Activated CD8-positive, alpha-beta T cell treated with anti-CD3 and anti-CD28 coated beads for 36 hours (primary cell): ENCODE measurements at regions not wholly inside any gene's neighbourhood (a gene's known extent, or its start where the extent isn't known, plus 50 kb on each side); places are given as distances from the start of the nearest gene placed in this dataset.

Source experiments
- ATAC-seq: fragments of 200-7000 bp; cut with Tn5 transposase; one replicate; pipeline ENCODE4 v1.10.0; 2021; ENCODE audit warnings: mild to moderate bottlenecking, moderate library complexity
- CTCF ChIA-PET: fragments of 350-600 bp; sonication (Branson Sonifier 250); formaldehyde crosslinking; loops from one replicate; lab custom pipeline; 2021; ENCODE audit warnings: antibody characterized with exemption; lab: Charles Lee
- POLR2A ChIA-PET: fragments of 350-600 bp; sonication (Branson Sonifier 250); formaldehyde crosslinking; loops from one replicate; lab custom pipeline; 2021; ENCODE audit warnings: antibody characterized with exemption; lab: Charles Lee
- DNase-seq: peaks from one replicate; pipeline ENCODE4 v3.0.0-alpha.2; 2020
- H3K27ac Mint-ChIP-seq: one replicate; pipeline ENCODE4 v1.8.0; 2021; ENCODE audit warnings: mild to moderate bottlenecking, mixed read lengths
- H3K27me3 Mint-ChIP-seq: one replicate; pipeline ENCODE4 v1.8.0; 2021; ENCODE audit warnings: mixed read lengths
- H3K36me3 Mint-ChIP-seq: one replicate; pipeline ENCODE4 v1.8.0; 2021; ENCODE audit warnings: low read depth, mixed read lengths
- H3K4me1 Mint-ChIP-seq: one replicate; pipeline ENCODE4 v1.8.0; 2021; ENCODE audit warnings: low read depth, mixed read lengths
- H3K4me3 Mint-ChIP-seq: one replicate; pipeline ENCODE4 v1.8.0; 2021; ENCODE audit warnings: mild to moderate bottlenecking, moderate library complexity, mixed read lengths
- H3K9me3 Mint-ChIP-seq: one replicate; pipeline ENCODE4 v1.8.0; 2021; ENCODE audit warnings: mixed read lengths
- CTCF ChIP-seq: fragments of 200-600 bp; IDR thresholded peaks from one replicate; pipeline ENCODE4 v1.8.0; 2022; ENCODE audit warnings: antibody characterized with exemption, mild to moderate bottlenecking
- intact Hi-C: fragments of 100-400 bp; cut with micrococcal nuclease; formaldehyde crosslinking; loops from one replicate; pipeline ENCODE4 v1.10.0; 2022

- CTCF ChIA-PET: no interaction called here
- POLR2A ChIA-PET: no interaction called here
- Mint-ChIP-seq H3K9me3 (no peaks in the 10 kb centered on the region), H3K4me3 (no peak overlapping the region), H3K27me3 (no peaks in the 10 kb centered on the region), H3K27ac (no peak overlapping the region), H3K36me3 (no peaks in the 10 kb centered on the region), H3K4me1 (no peaks in the 10 kb centered on the region)
- ATAC-seq: no peak
- intact Hi-C loops: no loop called here
- no peak for DNase-seq
- no peak for TF ChIP-seq CTCF
Measured at GRCh38 chr18:73829146-73829545, 318.5 kb downstream of the FBXO15 start.

- Mint-ChIP-seq H3K4me3 (no peak overlapping the region), H3K4me1 (no peaks in the 10 kb centered on the region), H3K36me3 (no peaks in the 10 kb centered on the region), H3K27ac (no peak overlapping the region), H3K27me3 (no peaks in the 10 kb centered on the region), H3K9me3 (no peaks in the 10 kb centered on the region)
- intact Hi-C loops: no loop called here
- POLR2A ChIA-PET: no interaction called here
- no peak for ATAC-seq
- TF ChIP-seq CTCF: no peak
- CTCF ChIA-PET: interaction anchor here (1.4 kb wide), 1 partner anchor 15 kb away, joined by 5 read pairs; no protein-coding TSS in a partner anchor
- DNase-seq: no peak
Measured at GRCh38 chr18:73827801-73828200, 319.8 kb downstream of the FBXO15 start.

- H3K36me3 Mint-ChIP-seq: no peaks in the 10 kb centered on the region
- no peaks in the 10 kb centered on the region for H3K4me1 Mint-ChIP-seq
- intact Hi-C loops: no loop called here
- ChIA-PET POLR2A (no interaction called here), CTCF (interaction anchor here (1.4 kb wide), 1 partner anchor 16 kb away, joined by 5 read pairs; no protein-coding TSS in a partner anchor)
- H3K27ac Mint-ChIP-seq: no peak overlapping the region
- ATAC-seq (no peak), DNase-seq (no peak)
- no peak overlapping the region for H3K4me3 Mint-ChIP-seq
- H3K27me3 Mint-ChIP-seq: peaks cover 1% of the 10 kb centered on the region
- no peaks in the 10 kb centered on the region for H3K9me3 Mint-ChIP-seq
- no peak for TF ChIP-seq CTCF
Measured at GRCh38 chr18:73826098-73826497, 321.5 kb downstream of the FBXO15 start.

GRCh38 chr18:73824671-73825070, 323.0 kb downstream of the FBXO15 start:
- H3K4me1 Mint-ChIP-seq: no peaks in the 10 kb centered on the region
- TF ChIP-seq CTCF: no peak
- ATAC-seq (no peak), DNase-seq (no peak)
- intact Hi-C loops: no loop called here
- H3K27me3 Mint-ChIP-seq: peaks cover 1% of the 10 kb centered on the region
- POLR2A ChIA-PET: interaction anchor here (0.6 kb wide), 1 partner anchor 294 kb away, joined by 3 read pairs; no protein-coding TSS in a partner anchor
- H3K27ac Mint-ChIP-seq: no peak overlapping the region
- H3K9me3 Mint-ChIP-seq: no peaks in the 10 kb centered on the region
- CTCF ChIA-PET: no interaction called here
- H3K36me3 Mint-ChIP-seq: no peaks in the 10 kb centered on the region
- no peak overlapping the region for H3K4me3 Mint-ChIP-seq

- no peak overlapping the region for H3K27ac Mint-ChIP-seq
- CTCF ChIA-PET: no interaction called here
- DNase-seq (no peak), ATAC-seq (no peak)
- no peaks in the 10 kb centered on the region for H3K9me3 Mint-ChIP-seq
- TF ChIP-seq CTCF: no peak
- peaks cover 2% of the 10 kb centered on the region for H3K27me3 Mint-ChIP-seq
- H3K36me3 Mint-ChIP-seq: no peaks in the 10 kb centered on the region
- POLR2A ChIA-PET: no interaction called here
- intact Hi-C loops: no loop called here
- H3K4me3 Mint-ChIP-seq: no peak overlapping the region
- no peaks in the 10 kb centered on the region for H3K4me1 Mint-ChIP-seq
Measured at GRCh38 chr18:73812423-73812822, 335.2 kb downstream of the FBXO15 start.
